BE2C (cell line): ENCODE measurements at regions not wholly inside any gene's neighbourhood (a gene's known extent, or its start where the extent isn't known, plus 50 kb on each side); places are given as distances from the start of the nearest gene placed in this dataset.

Experiments used
- DNase-seq: peaks from one replicate; pipeline ENCODE4 v3.0.0-alpha.2; 2020
- H3K27me3 ChIP-seq: fragments of 250-450 bp; sonication (Bioruptor Pico); 2 replicates; pipeline ENCODE4 v1.5.1; 2020; ENCODE audit warnings: mild to moderate bottlenecking
- H3K36me3 ChIP-seq: fragments of 250-450 bp; sonication (Bioruptor Pico); 2 replicates; pipeline ENCODE4 v1.5.1; 2020; ENCODE audit warnings: mild to moderate bottlenecking
- H3K4me1 ChIP-seq: fragments of 250-450 bp; sonication (Bioruptor Pico); 2 replicates; pipeline ENCODE4 v1.5.1; 2020
- H3K4me3 ChIP-seq: 2 replicates; pipeline ENCODE4 v1.5.1; 2011; ENCODE audit warnings: low read depth, low read length
- H3K9me3 ChIP-seq: fragments of 250-450 bp; sonication (Bioruptor Pico); 2 replicates; pipeline ENCODE4 v1.5.1; 2020
- CTCF ChIP-seq: IDR thresholded peaks from 2 replicates; pipeline ENCODE4 v1.5.1; 2012; ENCODE audit warnings: mild to moderate bottlenecking, low read depth, low read length

GRCh38 chr2:134203175-134203574, 50.7 kb upstream of the MGAT5 start:
- no peak for DNase-seq
- Histone ChIP-seq H3K27me3 (no peaks in the 10 kb centered on the region), H3K9me3 (no peaks in the 10 kb centered on the region), H3K4me1 (no peaks in the 10 kb centered on the region; the same call in 1 of the 2 replicates), H3K36me3 (no peaks in the 10 kb centered on the region), H3K4me3 (no peak overlapping the region)
- no peak for TF ChIP-seq CTCF
